H1 (cell line): ENCODE measurements at regions not wholly inside any gene's neighbourhood (a gene's known extent, or its start where the extent isn't known, plus 50 kb on each side); places are given as distances from the start of the nearest gene placed in this dataset.

Experiments used
- CTCF ChIA-PET: fragments of 300-600 bp; sonication (Branson Sonifier 250); formaldehyde crosslinking; loops from one replicate; lab custom pipeline; 2021; ENCODE audit not compliant: partially characterized antibody; lab: Charles Lee
- POLR2A ChIA-PET: fragments of 300-600 bp; sonication (Branson Sonifier 250); formaldehyde crosslinking; loops from one replicate; lab custom pipeline; 2021; ENCODE audit warnings: inconsistent platforms; ENCODE audit not compliant: partially characterized antibody; lab: Charles Lee
- DNase-seq, 2 experiments: peaks; one replicate each; pipeline versions ENCODE4 v3.0.0 to v3.0.0-alpha.2; 2010 to 2022; ENCODE audit warnings: low spot score in 2 of 2, low read depth in 1 of 2, mixed read lengths in 1 of 2
- FAIRE-seq: peaks from 2 replicates; lab custom pipeline; 2011; peaks lifted over from hg19 to GRCh38; lab: Jason Lieb, UNC
- H2AFZ ChIP-seq: 2 replicates; pipeline ENCODE4 v1.8.1; 2012; ENCODE audit warnings: low read length, inconsistent platforms
- H2AK5ac ChIP-seq: 2 replicates; pipeline ENCODE4 v1.6.1; 2013; ENCODE audit warnings: low read depth, low read length
- H2BK120ac ChIP-seq: replicated peaks from 2 replicates; pipeline ENCODE3; 2013; ENCODE audit warnings: low read depth, low read length, inconsistent platforms
- H2BK12ac ChIP-seq: 2 replicates; pipeline ENCODE4 v1.6.1; 2013; ENCODE audit warnings: low read depth, low read length
- H2BK15ac ChIP-seq: 2 replicates; pipeline ENCODE4 v1.6.1; 2013; ENCODE audit warnings: low read length
- H2BK20ac ChIP-seq: 2 replicates; pipeline ENCODE4 v1.6.1; 2013; ENCODE audit warnings: low read length
- H2BK5ac ChIP-seq: 2 replicates; pipeline ENCODE4 v1.6.1; 2013; ENCODE audit warnings: low read depth, low read length
- H3K14ac ChIP-seq: 2 replicates; pipeline ENCODE4 v1.6.1; 2013; ENCODE audit warnings: inconsistent platforms; ENCODE audit not compliant: insufficient read length
- H3K18ac ChIP-seq: 2 replicates; pipeline ENCODE4 v1.6.1; 2013; ENCODE audit warnings: low read length; ENCODE audit errors: extremely low read depth
- H3K23ac ChIP-seq: 2 replicates; pipeline ENCODE4 v1.6.1; 2013; ENCODE audit warnings: inconsistent platforms; ENCODE audit not compliant: insufficient read length
- H3K23me2 ChIP-seq: 2 replicates; pipeline ENCODE4 v1.6.1; 2013; ENCODE audit warnings: low read depth, low read length
- H3K27ac ChIP-seq: 2 replicates; pipeline ENCODE4 v1.6.1; 2011; ENCODE audit warnings: low read depth, low read length, inconsistent platforms
- H3K27me3 ChIP-seq, 4 experiments: replicated peaks in 1 of 4; 1 replicate in 1 of 4; 2 replicates in 3 of 4; pipeline versions ENCODE4 v1.6.1 to v1.8.1; 2011 to 2013; ENCODE audit warnings: low read length in 3 of 4, mild to moderate bottlenecking in 3 of 4, inconsistent platforms in 2 of 4, mixed read lengths in 2 of 4, moderate library complexity in 1 of 4; ENCODE audit not compliant: control insufficient read depth in 3 of 4, insufficient read depth in 3 of 4; ENCODE audit errors: extremely low read depth in 1 of 4
- H3K36me3 ChIP-seq, 4 experiments: 2 replicates each; pipeline versions ENCODE4 v1.6.1 to v1.8.1; 2011 to 2013; ENCODE audit warnings: mild to moderate bottlenecking in 4 of 4, low read length in 3 of 4, moderate library complexity in 2 of 4, control low read depth in 1 of 4, inconsistent platforms in 1 of 4; ENCODE audit not compliant: insufficient read depth in 4 of 4, control insufficient read depth in 2 of 4
- H3K4ac ChIP-seq: replicated peaks from 2 replicates; pipeline ENCODE3; 2013; ENCODE audit warnings: low read length, low read depth, mixed read lengths, inconsistent platforms; ENCODE audit not compliant: insufficient read length
- H3K4me1 ChIP-seq, 4 experiments: replicated peaks in 1 of 4; 1 replicate in 1 of 4; 2 replicates in 3 of 4; pipeline versions ENCODE4 v1.6.1 to v1.8.1; 2011 to 2013; ENCODE audit warnings: low read length in 3 of 4, inconsistent platforms in 2 of 4, mixed read lengths in 1 of 4; ENCODE audit not compliant: insufficient read depth in 4 of 4, control insufficient read depth in 3 of 4
- H3K4me2 ChIP-seq, 2 experiments: 2 replicates each; pipeline versions ENCODE4 v1.6.1 to v1.8.1; 2011 to 2013; ENCODE audit warnings: low read depth in 2 of 2, low read length in 2 of 2, control low read depth in 1 of 2, inconsistent platforms in 1 of 2, mild to moderate bottlenecking in 1 of 2; ENCODE audit not compliant: insufficient read depth in 1 of 2
- H3K4me3 ChIP-seq, 4 experiments: fragments of 200-600, 300-600 bp in 1 of 4; sonication (generic), shearing (Covaris generic), sonication (Bioruptor Twin) in 1 of 4; 2 replicates each; pipeline versions ENCODE4 v1.5.1 to v1.8.1; 2011 to 2016; ENCODE audit warnings: low read length in 4 of 4, low read depth in 3 of 4, control low read depth in 2 of 4, inconsistent platforms in 2 of 4, mild to moderate bottlenecking in 2 of 4, mixed read lengths in 1 of 4, moderate library complexity in 1 of 4; ENCODE audit not compliant: insufficient read depth in 2 of 4; ENCODE audit errors: extremely low read depth in 1 of 4
- H3K56ac ChIP-seq: replicated peaks from 2 replicates; pipeline ENCODE3; 2013; ENCODE audit warnings: low read depth, mild to moderate bottlenecking, mixed read lengths, low read length, inconsistent platforms; ENCODE audit not compliant: insufficient read length
- H3K79me1 ChIP-seq: 2 replicates; pipeline ENCODE4 v1.6.1; 2013; ENCODE audit warnings: low read depth, low read length, control low read depth
- H3K79me2 ChIP-seq, 2 experiments: 2 replicates each; pipeline versions ENCODE4 v1.6.1 to v1.8.1; 2012 to 2013; ENCODE audit warnings: low read length in 2 of 2, mild to moderate bottlenecking in 2 of 2, inconsistent platforms in 1 of 2; ENCODE audit not compliant: insufficient read depth in 2 of 2, control insufficient read depth in 1 of 2
- H3K9ac ChIP-seq, 4 experiments: replicated peaks in 1 of 4; 1 replicate in 1 of 4; 2 replicates in 3 of 4; pipeline versions ENCODE4 v1.6.1 to v1.8.1; 2011 to 2013; ENCODE audit warnings: low read depth in 3 of 4, low read length in 3 of 4, control low read depth in 2 of 4, mild to moderate bottlenecking in 2 of 4, moderate library complexity in 2 of 4, inconsistent platforms in 1 of 4; ENCODE audit errors: extremely low read depth in 1 of 4
- H3K9me3 ChIP-seq, 2 experiments: 2 replicates each; pipeline versions ENCODE4 v1.6.1 to v1.8.1; 2012 to 2013; ENCODE audit warnings: mild to moderate bottlenecking in 2 of 2, moderate library complexity in 2 of 2, control low read depth in 1 of 2, inconsistent platforms in 1 of 2, low read depth in 1 of 2, low read length in 1 of 2, mixed read lengths in 1 of 2; ENCODE audit not compliant: insufficient read depth in 2 of 2
- H4K20me1 ChIP-seq, 2 experiments: replicated peaks in 1 of 2; 2 replicates each; pipeline versions ENCODE3 to v1.8.1; 2011 to 2013; ENCODE audit warnings: inconsistent platforms in 2 of 2, low read length in 2 of 2, mild to moderate bottlenecking in 1 of 2; ENCODE audit not compliant: insufficient read depth in 2 of 2, control insufficient read depth in 1 of 2
- H4K5ac ChIP-seq: 2 replicates; pipeline ENCODE4 v1.6.1; 2013; ENCODE audit warnings: low read length, low read depth, mixed read lengths, inconsistent platforms; ENCODE audit not compliant: insufficient read length
- H4K8ac ChIP-seq: 2 replicates; pipeline ENCODE4 v1.8.0; 2013; ENCODE audit warnings: mild to moderate bottlenecking, moderate library complexity, low read length, inconsistent platforms; ENCODE audit not compliant: insufficient read depth; ENCODE audit errors: extremely low read depth
- H4K91ac ChIP-seq: replicated peaks from 2 replicates; pipeline ENCODE3; 2013; ENCODE audit warnings: low read length, mixed read lengths, inconsistent platforms; ENCODE audit not compliant: insufficient read length
- POLR2A ChIP-seq, 2 experiments: IDR thresholded peaks; 1 replicate in 1 of 2; 2 replicates in 1 of 2; pipeline ENCODE4 v1.6.1; 2011; ENCODE audit warnings: low read depth in 2 of 2, low read length in 2 of 2, mild to moderate bottlenecking in 2 of 2; ENCODE audit errors: control extremely low read depth in 1 of 2
- TEAD4 ChIP-seq: IDR thresholded peaks from 2 replicates; pipeline ENCODE4 v1.6.1; 2012; ENCODE audit warnings: low read depth, low read length, inconsistent platforms, mixed read lengths
- ZNF274 ChIP-seq: IDR thresholded peaks from 2 replicates; pipeline ENCODE4 v1.7.0; 2012; ENCODE audit warnings: low read length, borderline replicate concordance; ENCODE audit errors: extremely low read depth
- WGBS, 2 experiments: shearing (Covaris generic) in 1 of 2; methylation state at CpG; one replicate each; pipeline versions ENCODE4 v1.1.6 to v1.1.7; 2013 to 2015; ENCODE audit warnings: low lambda C conversion rate in 2 of 2, mixed read lengths in 2 of 2, inconsistent platforms in 1 of 2, low coverage in 1 of 2, missing lambda C conversion rate in 1 of 2; ENCODE audit not compliant: insufficient replicate concordance in 2 of 2, insufficient coverage in 1 of 2, insufficient read length in 1 of 2; ENCODE audit errors: extremely low coverage in 1 of 2, missing lambda C conversion rate in 1 of 2; 5-methylcytosine and 5-hydroxymethylcytosine counted together

GRCh38 chr1:104801344-104801743 is 1051.6 kb downstream of the AMY1C start:
- H3K14ac ChIP-seq, result no peak overlapping the region
- H3K4me1 ChIP-seq, result no peaks in the 10 kb centered on the region
- no peaks in the 10 kb centered on the region for H3K23me2 ChIP-seq
- H3K4ac ChIP-seq, result no peak overlapping the region
- no peak overlapping the region for H2BK5ac ChIP-seq
- H4K20me1 ChIP-seq, result no peaks in the 10 kb centered on the region
- no peak overlapping the region for H4K91ac ChIP-seq
- H2BK12ac ChIP-seq, result no peak overlapping the region
- H3K27me3 ChIP-seq, result no peaks in the 10 kb centered on the region
- ChIA-PET CTCF (no interaction called here), POLR2A (no interaction called here)
- no peak overlapping the region for H3K27ac ChIP-seq
- no peak overlapping the region for H2AFZ ChIP-seq
- H2BK20ac ChIP-seq, result no peak overlapping the region
- H3K4me2 ChIP-seq, result no peak overlapping the region
- no peak overlapping the region for H2AK5ac ChIP-seq
- 89% methylated on average over 3 of the region's 3 CpGs; no CpG with 5 or more reads in 1 of the 2 experiments for WGBS, 2 experiments
- no peak overlapping the region for H3K18ac ChIP-seq
- no peak overlapping the region for H3K4me3 ChIP-seq
- DNase-seq (no peak), FAIRE-seq (no peak)
- H3K9me3 ChIP-seq, result no peaks in the 10 kb centered on the region
- no peak overlapping the region for H2BK120ac ChIP-seq
- no peaks in the 10 kb centered on the region for H3K36me3 ChIP-seq
- no peak overlapping the region for H3K23ac ChIP-seq
- H3K56ac ChIP-seq, result no peak overlapping the region
- H3K79me1 ChIP-seq, result no peaks in the 10 kb centered on the region
- no peak overlapping the region for H3K9ac ChIP-seq
- no peak overlapping the region for H2BK15ac ChIP-seq
- TF ChIP-seq ZNF274 (no peak), POLR2A (IDR thresholded peaks at IDR 0.05; ENCODE audit: control extremely low read depth in 1 of 2, low read depth in 2 of 2, low read length in 2 of 2) (no peak), TEAD4 (no peak)
- H3K79me2 ChIP-seq, result no peaks in the 10 kb centered on the region
- no peak overlapping the region for H4K8ac ChIP-seq
- H4K5ac ChIP-seq, result no peak overlapping the region
